H1 (cell line): ENCODE measurements at regions not wholly inside any gene's neighbourhood (a gene's known extent, or its start where the extent isn't known, plus 50 kb on each side); places are given as distances from the start of the nearest gene placed in this dataset.

ENCODE experiments used
- JUND ChIP-seq: IDR thresholded peaks from 2 replicates; pipeline ENCODE4 v1.6.1; 2011; ENCODE audit warnings: mild to moderate bottlenecking, improper control_type of control experiment, low read length
- POLR2A ChIP-seq, 2 experiments: IDR thresholded peaks; 1 replicate in 1 of 2; 2 replicates in 1 of 2; pipeline ENCODE4 v1.6.1; 2011; ENCODE audit warnings: low read depth in 2 of 2, low read length in 2 of 2, mild to moderate bottlenecking in 2 of 2; ENCODE audit errors: control extremely low read depth in 1 of 2

DNA sequence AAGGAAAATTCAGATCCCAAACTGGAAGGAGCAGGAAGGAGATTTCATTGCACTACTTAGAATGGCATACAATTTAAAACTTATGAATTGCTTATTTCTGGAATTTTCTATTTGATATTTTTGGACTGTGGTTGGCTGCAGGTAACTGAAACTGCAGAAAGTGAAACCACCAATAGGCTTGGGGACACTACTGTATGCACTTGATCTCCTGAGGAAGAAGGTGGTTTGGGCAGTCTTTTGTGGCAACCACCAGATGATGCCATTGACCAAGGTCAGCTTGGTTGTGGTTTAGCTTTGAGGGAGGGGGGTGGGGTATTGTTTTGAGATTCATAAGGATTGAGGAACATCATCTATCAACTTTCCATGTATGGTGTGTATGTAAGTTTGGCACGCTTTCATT is 209.5 kb upstream of the STXBP6 start:
- TF ChIP-seq JUND (no peak), POLR2A (IDR thresholded peaks at IDR 0.05; ENCODE audit: control extremely low read depth in 1 of 2, low read depth in 2 of 2, low read length in 2 of 2) (no peak)
